SK-N-SH (cell line): ENCODE measurements at regions not wholly inside any gene's neighbourhood (a gene's known extent, or its start where the extent isn't known, plus 50 kb on each side); places are given as distances from the start of the nearest gene placed in this dataset.

Experiments used
- CTCF ChIA-PET: fragments of 300-600, 350-600 bp; formaldehyde crosslinking; extraction: SDS; loops from one replicate; lab custom pipeline; 2021; lab: Yijun Ruan, JAX
- POLR2A ChIA-PET: fragments of 350-600 bp; sonication (Branson Sonifier 250); formaldehyde crosslinking; extraction: SDS; loops from one replicate; lab custom pipeline; 2020; ENCODE audit warnings: antibody characterized with exemption, inconsistent platforms; lab: Yijun Ruan, JAX
- DNase-seq: peaks from one replicate; pipeline ENCODE4 v3.0.0; 2012
- H2AFZ ChIP-seq: fragments of 200-600 bp; sonication (generic); 2 replicates; pipeline ENCODE4 v1.8.1; 2016; ENCODE audit warnings: antibody characterized with exemption, mild to moderate bottlenecking, low read depth
- H3F3A ChIP-seq: fragments of 200-600 bp; sonication (generic); replicated peaks from 2 replicates; pipeline ENCODE3; 2016; ENCODE audit warnings: antibody characterized with exemption, mild to moderate bottlenecking; ENCODE audit not compliant: insufficient read depth
- H3K27ac ChIP-seq, 2 experiments: fragments of 200-500 bp in 1 of 2; fragments of 200-600 bp in 1 of 2; sonication (Bioruptor generic) in 1 of 2; sonication (generic), shearing (Covaris generic) in 1 of 2; 2 replicates each; pipeline versions ENCODE4 v1.5.1 to v1.6.1; 2014 to 2016; ENCODE audit warnings: low read depth in 2 of 2, inconsistent platforms in 1 of 2, low read length in 1 of 2, mild to moderate bottlenecking in 1 of 2, mixed read lengths in 1 of 2
- H3K27me3 ChIP-seq: fragments of 200-600 bp; sonication (generic), shearing (Covaris generic); 2 replicates; pipeline ENCODE4 v1.6.1; 2016; ENCODE audit warnings: mixed run types; ENCODE audit not compliant: insufficient read depth
- H3K36me3 ChIP-seq, 2 experiments: fragments of 200-500 bp in 1 of 2; fragments of 200-600 bp in 1 of 2; sonication (Bioruptor generic) in 1 of 2; sonication (generic) in 1 of 2; replicated peaks in 1 of 2; 2 replicates each; pipeline versions ENCODE3 to v1.5.1; 2014 to 2016; ENCODE audit warnings: low read length in 1 of 2, mild to moderate bottlenecking in 1 of 2; ENCODE audit not compliant: insufficient read depth in 2 of 2, control insufficient read depth in 1 of 2
- H3K4me1 ChIP-seq, 2 experiments: fragments of 200-500 bp in 1 of 2; fragments of 200-600 bp in 1 of 2; sonication (Bioruptor generic) in 1 of 2; sonication (generic), shearing (Covaris generic) in 1 of 2; 2 replicates each; pipeline versions ENCODE4 v1.5.1 to v1.6.1; 2014 to 2016; ENCODE audit warnings: low read depth in 1 of 2, low read length in 1 of 2, mixed run types in 1 of 2; ENCODE audit not compliant: insufficient read depth in 2 of 2, control insufficient read depth in 1 of 2
- H3K4me2 ChIP-seq: fragments of 200-600 bp; sonication (generic), shearing (Covaris generic); 2 replicates; pipeline ENCODE4 v1.6.1; 2017; ENCODE audit warnings: mixed run types
- H3K4me3 ChIP-seq, 2 experiments: fragments of 200-500 bp in 1 of 2; fragments of 200-600 bp in 1 of 2; sonication (Bioruptor generic) in 1 of 2; sonication (generic), shearing (Covaris generic) in 1 of 2; 2 replicates each; pipeline versions ENCODE4 v1.5.1 to v1.8.1; 2014 to 2016; ENCODE audit warnings: low read depth in 2 of 2, inconsistent platforms in 1 of 2, low read length in 1 of 2, mild to moderate bottlenecking in 1 of 2, mixed read lengths in 1 of 2, moderate library complexity in 1 of 2
- H3K79me2 ChIP-seq: fragments of 200-600 bp; sonication (generic); 2 replicates; pipeline ENCODE4 v1.8.1; 2017; ENCODE audit warnings: mild to moderate bottlenecking; ENCODE audit not compliant: insufficient read depth
- H3K9ac ChIP-seq: fragments of 200-600 bp; sonication (generic); 2 replicates; pipeline ENCODE4 v1.6.1; 2017; ENCODE audit warnings: mixed run types
- H3K9me2 ChIP-seq: fragments of 200-600 bp; sonication (generic); 2 replicates; pipeline ENCODE4 v1.6.1; 2017; ENCODE audit warnings: mixed run types
- H3K9me3 ChIP-seq: fragments of 200-600 bp; sonication (generic); 2 replicates; pipeline ENCODE4 v1.6.1; 2017; ENCODE audit warnings: mixed run types, mild to moderate bottlenecking, moderate library complexity
- H4K20me1 ChIP-seq: fragments of 200-600 bp; sonication (generic); 2 replicates; pipeline ENCODE4 v1.6.1; 2017; ENCODE audit warnings: mild to moderate bottlenecking, mixed run types; ENCODE audit not compliant: insufficient read depth
- CTCF ChIP-seq: fragments of 200-600 bp; sonication (generic); IDR thresholded peaks from 2 replicates; pipeline ENCODE4 v1.6.1; 2017; ENCODE audit warnings: antibody characterized with exemption, mild to moderate bottlenecking, moderate library complexity
- ELF1 ChIP-seq: IDR thresholded peaks from 2 replicates; pipeline ENCODE4 v1.4.0; 2012
- EP300 ChIP-seq, 2 experiments: IDR thresholded peaks; 2 replicates each; pipeline versions ENCODE4 v1.4.0 to v1.6.1; 2012; ENCODE audit warnings: borderline replicate concordance in 1 of 2, low read depth in 1 of 2, low read length in 1 of 2
- EZH2phosphoT487 ChIP-seq: fragments of 200-600 bp; sonication (generic); IDR thresholded peaks from 2 replicates; pipeline ENCODE4 v1.6.1; 2017; ENCODE audit warnings: low read depth, mixed run types, mild to moderate bottlenecking, antibody characterized with exemption, moderate library complexity, borderline replicate concordance
- FOXJ3 ChIP-seq: sonication (generic); formaldehyde crosslinking; IDR thresholded peaks from 2 replicates; pipeline ENCODE4 v1.5.1; 2020; ENCODE audit warnings: mild to moderate bottlenecking, missing genetic modification reagents
- GABPA ChIP-seq: IDR thresholded peaks from 2 replicates; pipeline ENCODE4 v1.4.0; 2012; ENCODE audit warnings: low read depth, mild to moderate bottlenecking
- IRF3 ChIP-seq: fragments of 150-350 bp; IDR thresholded peaks from 2 replicates; pipeline ENCODE4 v1.6.1; 2016; ENCODE audit warnings: mild to moderate bottlenecking, low read depth, low read length
- JUND ChIP-seq: IDR thresholded peaks from 2 replicates; pipeline ENCODE4 v1.4.0; 2012
- PBX3 ChIP-seq: IDR thresholded peaks from 2 replicates; pipeline ENCODE4; 2012
- POLR2AphosphoS5 ChIP-seq: IDR thresholded peaks from 2 replicates; pipeline ENCODE4 v1.6.1; 2012; ENCODE audit warnings: low read depth, low read length
- TCF12 ChIP-seq: IDR thresholded peaks from 2 replicates; pipeline ENCODE4 v1.4.0; 2012
- USF2 ChIP-seq: fragments of 150-350 bp; IDR thresholded peaks from 2 replicates; pipeline ENCODE4 v1.6.1; 2017; ENCODE audit warnings: antibody characterized with exemption, low read length, low read depth, borderline replicate concordance
- YY1 ChIP-seq: IDR thresholded peaks from 2 replicates; pipeline ENCODE4 v1.4.0; 2012; ENCODE audit warnings: low read depth, mild to moderate bottlenecking
- ZBTB33 ChIP-seq: IDR thresholded peaks from 2 replicates; pipeline ENCODE4 v1.4.0; 2012; ENCODE audit warnings: low read depth, borderline replicate concordance
- WGBS: methylation state at CpG from one replicate; pipeline ENCODE4 v1.1.6; 2017; ENCODE audit warnings: low lambda C conversion rate; 5-methylcytosine and 5-hydroxymethylcytosine counted together
- TF ChIP-seq, protein P1 (sequence below): IDR thresholded peaks from 2 replicates; pipeline ENCODE4 v1.4.0; 2012; ENCODE audit warnings: low read depth
- TF ChIP-seq, protein P2 (sequence below): IDR thresholded peaks from 2 replicates; pipeline ENCODE4 v1.4.0; 2012; ENCODE audit warnings: low read depth, borderline replicate concordance

- Histone ChIP-seq H3K9ac (no peak overlapping the region), H3K9me3 (no peaks in the 10 kb centered on the region), H3K27me3 (peaks cover 16% of the 10 kb centered on the region; the same call in 1 of the 2 replicates), H3K27ac (no peak overlapping the region), H3K4me2 (no peak overlapping the region), H3K4me3 (no peak overlapping the region), H3K4me1 (no peaks in the 10 kb centered on the region; a peak in 1 of 4 replicates), H3K79me2 (no peaks in the 10 kb centered on the region), H3K9me2 (no peaks in the 10 kb centered on the region), H3F3A (no peaks in the 10 kb centered on the region), H2AFZ (no peak overlapping the region), H3K36me3 (no peaks in the 10 kb centered on the region), H4K20me1 (no peaks in the 10 kb centered on the region)
- CTCF ChIA-PET = no interaction called here
- no peak for DNase-seq
- TF ChIP-seq CTCF (peak; percentile 44), PBX3 (no peak)
- POLR2A ChIA-PET = no interaction called here
- 4% methylated on average over 6 of the region's 6 CpGs for WGBS
Observed at GRCh38 chr14:29463727-29464395, 463.8 kb downstream of the PRKD1 start.

- Histone ChIP-seq H3K27ac (no peak overlapping the region), H3K9ac (no peak overlapping the region), H3K4me3 (no peak overlapping the region), H2AFZ (no peak overlapping the region), H3K4me1 (no peaks in the 10 kb centered on the region; a peak in 1 of 4 replicates), H3K9me3 (no peaks in the 10 kb centered on the region), H4K20me1 (no peaks in the 10 kb centered on the region), H3F3A (no peaks in the 10 kb centered on the region), H3K9me2 (no peaks in the 10 kb centered on the region), H3K4me2 (no peak overlapping the region), H3K27me3 (peaks cover 12% of the 10 kb centered on the region; the same call in 1 of the 2 replicates), H3K79me2 (no peaks in the 10 kb centered on the region), H3K36me3 (no peaks in the 10 kb centered on the region)
- ChIA-PET POLR2A (no interaction called here), CTCF (no interaction called here)
- 2% methylated on average over 2 of the region's 2 CpGs for WGBS
- no peak for DNase-seq
- TF ChIP-seq GABPA = no peak
- TF ChIP-seq PBX3 = no peak
- TF ChIP-seq, protein P1, sequence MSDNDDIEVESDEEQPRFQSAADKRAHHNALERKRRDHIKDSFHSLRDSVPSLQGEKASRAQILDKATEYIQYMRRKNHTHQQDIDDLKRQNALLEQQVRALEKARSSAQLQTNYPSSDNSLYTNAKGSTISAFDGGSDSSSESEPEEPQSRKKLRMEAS = no peak
- TF ChIP-seq JUND = no peak
- TF ChIP-seq FOXJ3 (CRISPR knock-in tag) = no peak
- TF ChIP-seq, protein P2, sequence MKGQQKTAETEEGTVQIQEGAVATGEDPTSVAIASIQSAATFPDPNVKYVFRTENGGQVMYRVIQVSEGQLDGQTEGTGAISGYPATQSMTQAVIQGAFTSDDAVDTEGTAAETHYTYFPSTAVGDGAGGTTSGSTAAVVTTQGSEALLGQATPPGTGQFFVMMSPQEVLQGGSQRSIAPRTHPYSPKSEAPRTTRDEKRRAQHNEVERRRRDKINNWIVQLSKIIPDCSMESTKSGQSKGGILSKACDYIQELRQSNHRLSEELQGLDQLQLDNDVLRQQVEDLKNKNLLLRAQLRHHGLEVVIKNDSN = no peak
- TF ChIP-seq ELF1 = no peak
- TF ChIP-seq EP300 (IDR thresholded peaks at IDR 0.05; ENCODE audit: borderline replicate concordance in 1 of 2, low read depth in 1 of 2, low read length in 1 of 2) = no peak
- TF ChIP-seq YY1 = no peak
- no peak for TF ChIP-seq USF2
- no peak for TF ChIP-seq ZBTB33
- TF ChIP-seq TCF12 = no peak
- TF ChIP-seq EZH2phosphoT487 = no peak
- no peak for TF ChIP-seq IRF3
- no peak for TF ChIP-seq POLR2AphosphoS5
Observed at GRCh38 chr14:29465095-29465494, 462.6 kb downstream of the PRKD1 start.
